ENCODE measurements at regions not wholly inside any gene's neighbourhood (a gene's known extent, or its start where the extent isn't known, plus 50 kb on each side); places are given as distances from the start of the nearest gene placed in this dataset.

DNA sequence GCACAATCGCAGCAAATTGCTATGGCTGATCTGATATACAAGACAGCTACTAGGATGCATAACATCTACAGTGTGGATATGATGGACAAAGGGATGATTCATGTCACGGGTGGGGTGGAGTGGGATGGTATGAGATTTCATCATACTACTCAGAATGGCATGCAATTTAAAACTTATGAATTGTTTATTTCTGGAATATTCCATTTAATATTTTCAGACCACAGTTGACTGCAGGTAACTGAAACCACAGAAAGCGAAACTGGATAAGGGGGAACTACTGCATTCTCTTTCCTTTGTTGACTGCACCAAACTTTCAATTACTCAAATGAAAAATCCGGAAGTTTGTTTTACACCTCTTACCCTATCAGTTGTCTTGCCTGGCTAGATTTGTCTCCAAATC is 94.4 kb upstream of the NEUROD1 start:
- TF ChIP-seq RAD21 (conservative IDR thresholded peaks at IDR 0.05 in 1 of 2, IDR thresholded peaks at IDR 0.05 in 1 of 2): no peak
- no peak for TF ChIP-seq REST (IDR thresholded peaks at IDR 0.05)
- no peak for TF ChIP-seq CTCF (IDR thresholded peaks at IDR 0.05)
- TF ChIP-seq POLR2A (IDR thresholded peaks at IDR 0.05; ENCODE audit: low read length): no peak
- no peak for TF ChIP-seq FOSL2 (IDR thresholded peaks at IDR 0.05)
- TF ChIP-seq FOSL2 (CRISPR knock-in tag; IDR thresholded peaks at IDR 0.05): no peak
- TF ChIP-seq TP53 (CRISPR knock-in tag; IDR thresholded peaks at IDR 0.05): no peak
- TF ChIP-seq RCOR1 (IDR thresholded peaks at IDR 0.05; ENCODE audit: low read depth, low read length): no peak
- TF ChIP-seq EP300 (IDR thresholded peaks at IDR 0.05): no peak
